IMR-90 (cell line): ENCODE measurements at regions not wholly inside any gene's neighbourhood (a gene's known extent, or its start where the extent isn't known, plus 50 kb on each side); places are given as distances from the start of the nearest gene placed in this dataset.

Experiments
- ATAC-seq: fragments of 200-7000 bp; cut with Tn5 transposase; 2 replicates; pipeline ENCODE4 v1.9.1; 2020; ENCODE audit warnings: low read depth, mild to moderate bottlenecking, moderate library complexity
- BruUV-seq: library from RNA; stranded (reverse); fragments of 400-500 nt; replicated peaks from 2 replicates; lab custom pipeline; 2021; lab: Mats Ljungman, UMichigan
- CTCF ChIA-PET: fragments of 300-600 bp; formaldehyde crosslinking; extraction: SDS; loops from one replicate; lab custom pipeline; 2021; ENCODE audit warnings: antibody characterized with exemption; lab: Yijun Ruan, JAX
- POLR2A ChIA-PET: fragments of 300-600 bp; sonication (Branson Sonifier 250); formaldehyde crosslinking; loops from one replicate; lab custom pipeline; 2022; ENCODE audit warnings: antibody characterized with exemption; ENCODE audit not compliant: unreplicated experiment; lab: Charles Lee
- DNase-seq: peaks from one replicate; pipeline ENCODE4 v3.0.0; 2013
- H2AFZ ChIP-seq: replicated peaks from 2 replicates; pipeline ENCODE3; 2013; ENCODE audit warnings: low read length, mild to moderate bottlenecking; ENCODE audit not compliant: poor library complexity
- H2AK5ac ChIP-seq: 2 replicates; pipeline ENCODE4 v1.6.1; 2013; ENCODE audit warnings: low read depth, low read length, inconsistent platforms
- H2AK9ac ChIP-seq: replicated peaks from 2 replicates; pipeline ENCODE3; 2013; ENCODE audit warnings: mild to moderate bottlenecking, low read depth, low read length, moderate library complexity; ENCODE audit not compliant: poor library complexity
- H2BK120ac ChIP-seq: 2 replicates; pipeline ENCODE4 v1.6.1; 2013; ENCODE audit warnings: low read depth, low read length, inconsistent platforms
- H2BK15ac ChIP-seq: 3 replicates; pipeline ENCODE4 v1.6.1; 2013; ENCODE audit warnings: low read depth, low read length, inconsistent platforms
- H2BK20ac ChIP-seq: 2 replicates; pipeline ENCODE4 v1.6.1; 2013; ENCODE audit warnings: low read depth, mild to moderate bottlenecking, inconsistent platforms, low read length, moderate library complexity
- H2BK5ac ChIP-seq: 2 replicates; pipeline ENCODE4 v1.6.1; 2013; ENCODE audit warnings: mild to moderate bottlenecking, low read depth, low read length, inconsistent platforms; ENCODE audit not compliant: poor library complexity, severe bottlenecking
- H3K14ac ChIP-seq: replicated peaks from 2 replicates; pipeline ENCODE4 v1.6.1; 2013; ENCODE audit warnings: low read depth, low read length, inconsistent platforms
- H3K18ac ChIP-seq: 2 replicates; pipeline ENCODE4 v1.6.1; 2013; ENCODE audit warnings: low read depth, low read length, control low read depth
- H3K23ac ChIP-seq: 2 replicates; pipeline ENCODE4 v1.6.1; 2013; ENCODE audit warnings: low read depth, low read length, inconsistent platforms
- H3K27ac ChIP-seq: 2 replicates; pipeline ENCODE4 v1.5.1; 2013; ENCODE audit warnings: mild to moderate bottlenecking, control low read depth, low read length; ENCODE audit not compliant: insufficient read depth
- H3K27me3 ChIP-seq: 2 replicates; pipeline ENCODE4 v1.6.1; 2013; ENCODE audit warnings: low read length; ENCODE audit not compliant: control insufficient read depth, insufficient read depth
- H3K36me3 ChIP-seq: 2 replicates; pipeline ENCODE4 v1.6.1; 2013; ENCODE audit warnings: low read length, mixed read lengths; ENCODE audit not compliant: control insufficient read depth, insufficient read depth
- H3K4ac ChIP-seq: 2 replicates; pipeline ENCODE4 v1.6.1; 2013; ENCODE audit warnings: low read depth, low read length, inconsistent platforms
- H3K4me1 ChIP-seq: 2 replicates; pipeline ENCODE4 v1.6.1; 2013; ENCODE audit warnings: low read length, mixed read lengths; ENCODE audit not compliant: control insufficient read depth, insufficient read depth
- H3K4me2 ChIP-seq: 2 replicates; pipeline ENCODE4 v1.6.1; 2013; ENCODE audit warnings: low read depth, mild to moderate bottlenecking, control low read depth, low read length, moderate library complexity
- H3K4me3 ChIP-seq: 2 replicates; pipeline ENCODE4 v1.5.1; 2013; ENCODE audit warnings: low read depth, mild to moderate bottlenecking, control low read depth, low read length, moderate library complexity; ENCODE audit not compliant: insufficient read depth
- H3K56ac ChIP-seq: 2 replicates; pipeline ENCODE4 v1.6.1; 2013; ENCODE audit warnings: low read length, inconsistent platforms; ENCODE audit not compliant: insufficient read depth; ENCODE audit errors: extremely low read depth
- H3K79me1 ChIP-seq, 2 experiments: 2 replicates each; pipeline ENCODE4 v1.6.1; 2013; ENCODE audit warnings: low read length in 2 of 2, inconsistent platforms in 1 of 2, low read depth in 1 of 2
- H3K9ac ChIP-seq: 2 replicates; pipeline ENCODE4 v1.6.1; 2013; ENCODE audit warnings: low read depth, low read length, control low read depth
- H3K9me1 ChIP-seq: 2 replicates; pipeline ENCODE4 v1.6.1; 2013; ENCODE audit warnings: low read length, inconsistent platforms; ENCODE audit not compliant: insufficient read depth
- H3K9me3 ChIP-seq: 2 replicates; pipeline ENCODE4 v1.6.1; 2013; ENCODE audit warnings: low read length; ENCODE audit not compliant: control insufficient read depth, insufficient read depth
- H4K20me1 ChIP-seq: 2 replicates; pipeline ENCODE4 v1.6.1; 2013; ENCODE audit warnings: low read length, inconsistent platforms; ENCODE audit not compliant: insufficient read depth
- H4K5ac ChIP-seq: 2 replicates; pipeline ENCODE4 v1.6.1; 2013; ENCODE audit warnings: mild to moderate bottlenecking, low read depth, low read length, control low read depth
- H4K8ac ChIP-seq, 2 experiments: 2 replicates each; pipeline ENCODE4 v1.6.1; 2013; ENCODE audit warnings: low read depth in 2 of 2, low read length in 2 of 2, control low read depth in 1 of 2, inconsistent platforms in 1 of 2
- H4K91ac ChIP-seq: 2 replicates; pipeline ENCODE4 v1.6.1; 2013; ENCODE audit warnings: low read depth, low read length, inconsistent platforms; ENCODE audit not compliant: insufficient read depth
- CEBPB ChIP-seq: IDR thresholded peaks from 2 replicates; pipeline ENCODE4 v1.6.1; 2012; ENCODE audit warnings: low read depth, low read length, improper control_type of control experiment
- SMC3 ChIP-seq: fragments of 150-350 bp; IDR thresholded peaks from 2 replicates; pipeline ENCODE4 v1.6.1; 2016; ENCODE audit warnings: low read depth, mild to moderate bottlenecking, antibody characterized with exemption, low read length, moderate library complexity
- WGBS, 2 experiments: methylation state at CpG; one replicate each; pipeline versions ENCODE4 v1.1.5 to v1.1.7; 2013; ENCODE audit warnings: missing lambda C conversion rate in 2 of 2; ENCODE audit not compliant: insufficient read length in 1 of 2; ENCODE audit errors: extremely low coverage in 2 of 2; 5-methylcytosine and 5-hydroxymethylcytosine counted together
- dilution Hi-C: fragments of 300-500 bp; cut with HindIII; formaldehyde crosslinking; loops from one replicate; pipeline ENCODE4 v1.14.3; 2018; ENCODE audit warnings: low sequenced_read_pairs; ENCODE audit not compliant: unreplicated experiment
- in situ Hi-C: fragments of 300-500 bp; cut with MboI; formaldehyde crosslinking; loops from 3 replicates; pipeline ENCODE4 v1.14.3; 2019; ENCODE audit warnings: low sequenced_read_pairs, inconsistent platforms, mixed read lengths
- intact Hi-C: fragments of 100-400 bp; cut with micrococcal nuclease; formaldehyde crosslinking; loops from 2 replicates; pipeline ENCODE4 v1.10.0; 2022

DNA sequence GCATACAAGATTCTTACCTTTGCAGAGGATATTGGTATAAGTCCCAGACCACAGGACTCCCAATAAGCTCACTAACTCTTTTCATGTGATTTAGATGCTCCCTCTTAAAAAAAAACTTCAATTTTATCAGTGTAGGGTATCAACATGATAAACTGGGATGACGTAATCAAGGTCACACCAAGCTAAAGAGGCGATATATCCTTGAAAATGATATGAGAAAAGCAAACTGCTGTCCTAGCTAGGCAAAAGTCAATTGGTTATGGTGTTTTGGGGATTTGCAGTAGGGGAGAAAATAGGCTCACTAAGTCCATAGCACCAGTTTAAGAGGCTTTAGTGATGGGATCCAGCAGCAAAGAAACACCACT is 354.4 kb downstream of the DIRAS2 start:
- H3K23ac ChIP-seq, result no peak overlapping the region
- no peak overlapping the region for H3K56ac ChIP-seq
- no peak overlapping the region for H3K18ac ChIP-seq
- H2AK5ac ChIP-seq, result no peak overlapping the region
- BruUV-seq, result no TSS peak
- H3K79me1 ChIP-seq, result no peaks in the 10 kb centered on the region
- CTCF ChIA-PET, result no interaction called here
- no peak overlapping the region for H4K91ac ChIP-seq
- dilution Hi-C loops, result no loop called here
- no peak overlapping the region for H2BK20ac ChIP-seq
- no peak overlapping the region for H2BK120ac ChIP-seq
- H3K4ac ChIP-seq, result no peak overlapping the region
- no peaks in the 10 kb centered on the region for H3K9me1 ChIP-seq
- no peak overlapping the region for H3K14ac ChIP-seq
- H4K8ac ChIP-seq, result no peak overlapping the region
- no peaks in the 10 kb centered on the region for H3K27me3 ChIP-seq
- no peaks in the 10 kb centered on the region for H3K36me3 ChIP-seq
- H3K4me3 ChIP-seq, result no peak overlapping the region
- in situ Hi-C loops, result no loop called here
- no peak for DNase-seq
- H2AFZ ChIP-seq, result no peak overlapping the region
- H3K27ac ChIP-seq, result no peak overlapping the region
- no peaks in the 10 kb centered on the region for H3K9me3 ChIP-seq
- H3K9ac ChIP-seq, result no peak overlapping the region
- H3K4me2 ChIP-seq, result no peak overlapping the region
- no peak for ATAC-seq
- H2BK15ac ChIP-seq, result no peak overlapping the region
- WGBS, 2 experiments, result no CpG with 5 or more reads among the region's 2 CpGs
- POLR2A ChIA-PET, result no interaction called here
- H2BK5ac ChIP-seq, result no peak overlapping the region
- no peaks in the 10 kb centered on the region for H3K4me1 ChIP-seq
- intact Hi-C loops, result no loop called here
- TF ChIP-seq SMC3 (no peak), CEBPB (peak; percentile 22; the same call in 1 of the 2 replicates)
- no peak overlapping the region for H4K5ac ChIP-seq
- no peak overlapping the region for H2AK9ac ChIP-seq
- H4K20me1 ChIP-seq, result no peaks in the 10 kb centered on the region
